K562 (cell line): ENCODE measurements at regions not wholly inside any gene's neighbourhood (a gene's known extent, or its start where the extent isn't known, plus 50 kb on each side); places are given as distances from the start of the nearest gene placed in this dataset.

Source experiments
- ATAC-seq: fragments of 200-7000 bp; cut with Tn5 transposase; 3 replicates; pipeline ENCODE4 v1.9.1; 2020; ENCODE audit warnings: moderate library complexity
- BruUV-seq: library from RNA; stranded (reverse); fragments of 400-500 nt; replicated peaks from 2 replicates; lab custom pipeline; 2021; lab: Mats Ljungman, UMichigan
- CTCF ChIA-PET: fragments of 300-600 bp; formaldehyde crosslinking; extraction: SDS; loops from one replicate; lab custom pipeline; 2021; ENCODE audit warnings: low intra/inter-chr PET ratio; lab: Yijun Ruan, JAX
- POLR2A ChIA-PET: fragments of 300-600, 350-650 bp; sonication (Branson Sonifier 250); formaldehyde crosslinking; extraction: SDS; loops from one replicate; lab custom pipeline; 2021; ENCODE audit warnings: antibody characterized with exemption, inconsistent platforms; lab: Yijun Ruan, JAX
- DNase-seq, 4 experiments: peaks; one replicate each; pipeline versions ENCODE4 v3.0.0 to v3.0.0-alpha.2; 2011 to 2018; ENCODE audit warnings: low spot score in 3 of 4, mixed read lengths in 3 of 4; ENCODE audit errors: extremely low read depth in 1 of 4
- FAIRE-seq: peaks from 2 replicates; lab custom pipeline; 2011; peaks lifted over from hg19 to GRCh38; lab: Jason Lieb, UNC
- H2AFZ ChIP-seq: 2 replicates; pipeline ENCODE4 v1.6.0; 2011; ENCODE audit warnings: low read depth, low read length, control low read depth, inconsistent platforms
- H3K27ac ChIP-seq: fragments of 200-600 bp; 3 replicates; pipeline ENCODE4 v1.8.0; 2011; ENCODE audit warnings: low read depth, mild to moderate bottlenecking, control low read depth, inconsistent platforms, low read length, moderate library complexity, mixed read lengths; ENCODE audit errors: extremely low read depth
- H3K27me3 ChIP-seq, 2 experiments: fragments of 300-600 bp in 1 of 2; 2 replicates in 1 of 2; 3 replicates in 1 of 2; pipeline versions ENCODE4 v1.6.0 to v1.8.0; 2011; ENCODE audit warnings: inconsistent platforms in 2 of 2, low read length in 2 of 2, mild to moderate bottlenecking in 1 of 2, mixed read lengths in 1 of 2, moderate library complexity in 1 of 2; ENCODE audit not compliant: control insufficient read depth in 2 of 2, insufficient read depth in 2 of 2
- H3K36me3 ChIP-seq: fragments of 300-600 bp; 3 replicates; pipeline ENCODE4 v1.8.0; 2011; ENCODE audit warnings: mild to moderate bottlenecking, low read length, inconsistent platforms; ENCODE audit not compliant: control insufficient read depth, insufficient read depth
- H3K4me1 ChIP-seq, 2 experiments: fragments of 200-600 bp in 1 of 2; replicated peaks in 1 of 2; 2 replicates in 1 of 2; 3 replicates in 1 of 2; pipeline versions ENCODE4 v1.5.1 to v1.8.0; 2011; ENCODE audit warnings: inconsistent platforms in 2 of 2, low read length in 2 of 2, mild to moderate bottlenecking in 1 of 2, mixed read lengths in 1 of 2, moderate library complexity in 1 of 2; ENCODE audit not compliant: control insufficient read depth in 2 of 2, insufficient read depth in 2 of 2
- H3K4me2 ChIP-seq: 2 replicates; pipeline ENCODE4 v1.6.1; 2011; ENCODE audit warnings: low read length, control low read depth, inconsistent platforms, mixed read lengths; ENCODE audit not compliant: insufficient read depth
- H3K4me3 ChIP-seq: fragments of 200-600 bp; sonication (generic), shearing (Covaris generic); 2 replicates; pipeline ENCODE4 v1.5.1; 2016; ENCODE audit warnings: control low read depth, inconsistent platforms
- H3K79me2 ChIP-seq: fragments of 200-600 bp; 3 replicates; pipeline ENCODE4 v1.8.0; 2011; ENCODE audit warnings: low read length, inconsistent platforms; ENCODE audit not compliant: control insufficient read depth, insufficient read depth
- H3K9ac ChIP-seq, 2 experiments: 2 replicates each; pipeline versions ENCODE4 v1.6.0 to v1.6.1; 2011; ENCODE audit warnings: low read depth in 2 of 2, low read length in 2 of 2, control low read depth in 1 of 2, inconsistent platforms in 1 of 2, mild to moderate bottlenecking in 1 of 2, mixed read lengths in 1 of 2; ENCODE audit not compliant: insufficient read depth in 1 of 2
- H3K9me1 ChIP-seq: one replicate; pipeline ENCODE4 v1.6.0; 2011; ENCODE audit warnings: inconsistent platforms, mild to moderate bottlenecking, low read length, moderate library complexity; ENCODE audit not compliant: control insufficient read depth, insufficient read depth
- H3K9me3 ChIP-seq: replicated peaks from 2 replicates; pipeline ENCODE4 v1.5.1; 2011; ENCODE audit warnings: low read depth, low read length, inconsistent platforms; ENCODE audit not compliant: control insufficient read depth, insufficient read depth
- H4K20me1 ChIP-seq: replicated peaks from 2 replicates; pipeline ENCODE4 v1.6.1; 2011; ENCODE audit warnings: low read length, inconsistent platforms, mixed read lengths; ENCODE audit not compliant: control insufficient read depth, insufficient read depth
- DNMT1 ChIP-seq: fragments of 450-650 bp; IDR thresholded peaks from 2 replicates; pipeline ENCODE4 v1.6.1; 2016; ENCODE audit warnings: antibody characterized with exemption, mild to moderate bottlenecking
- ELF4 ChIP-seq: fragments of 450-650 bp; formaldehyde crosslinking; IDR thresholded peaks from 2 replicates; pipeline ENCODE4 v1.4.0; 2022; ENCODE audit warnings: missing genetic modification characterization
- GTF2F1 ChIP-seq: IDR thresholded peaks from 2 replicates; pipeline ENCODE4 v1.6.1; 2011; ENCODE audit warnings: low read depth, low read length, improper control_type of control experiment
- ZNF175 ChIP-seq: fragments of 200-800 bp; sonication (Bioruptor generic); IDR thresholded peaks from 2 replicates; pipeline ENCODE4 v1.6.1; 2016; ENCODE audit warnings: low read depth, mild to moderate bottlenecking, missing genetic modification characterization, missing compliant biosample characterization
- ZNF3 ChIP-seq: fragments of 250-450 bp; sonication (Bioruptor Pico); IDR thresholded peaks from 2 replicates; pipeline ENCODE4 v1.5.0; 2021; ENCODE audit warnings: mild to moderate bottlenecking, moderate library complexity
- ZZZ3 ChIP-seq: fragments of 450-650 bp; IDR thresholded peaks from 2 replicates; pipeline ENCODE4 v1.6.1; 2016; ENCODE audit warnings: antibody characterized with exemption, mild to moderate bottlenecking, moderate library complexity
- WGBS: fragments of 100-300 bp; shearing (Covaris generic); methylation state at CpG from one replicate; pipeline ENCODE4 v1.1.6; 2016; ENCODE audit warnings: low coverage, mixed read lengths; ENCODE audit not compliant: insufficient coverage; ENCODE audit errors: missing lambda C conversion rate; 5-methylcytosine and 5-hydroxymethylcytosine counted together
- in situ Hi-C: fragments of 300-500 bp; cut with MboI; formaldehyde crosslinking; loops from 4 replicates; pipeline ENCODE4 v1.15.0; 2018; ENCODE audit warnings: inconsistent platforms, mixed read lengths
- intact Hi-C: fragments of 100-400 bp; cut with micrococcal nuclease; formaldehyde crosslinking; loops from 2 replicates; pipeline ENCODE4 v1.14.2; 2022
- TF ChIP-seq, protein P1 (sequence below), 2 experiments: fragments of 450-650 bp; IDR thresholded peaks; 2 replicates each; pipeline ENCODE4 v1.6.1; 2016; ENCODE audit warnings: mild to moderate bottlenecking in 2 of 2, borderline replicate concordance in 1 of 2, low read depth in 1 of 2, moderate library complexity in 1 of 2

DNA sequence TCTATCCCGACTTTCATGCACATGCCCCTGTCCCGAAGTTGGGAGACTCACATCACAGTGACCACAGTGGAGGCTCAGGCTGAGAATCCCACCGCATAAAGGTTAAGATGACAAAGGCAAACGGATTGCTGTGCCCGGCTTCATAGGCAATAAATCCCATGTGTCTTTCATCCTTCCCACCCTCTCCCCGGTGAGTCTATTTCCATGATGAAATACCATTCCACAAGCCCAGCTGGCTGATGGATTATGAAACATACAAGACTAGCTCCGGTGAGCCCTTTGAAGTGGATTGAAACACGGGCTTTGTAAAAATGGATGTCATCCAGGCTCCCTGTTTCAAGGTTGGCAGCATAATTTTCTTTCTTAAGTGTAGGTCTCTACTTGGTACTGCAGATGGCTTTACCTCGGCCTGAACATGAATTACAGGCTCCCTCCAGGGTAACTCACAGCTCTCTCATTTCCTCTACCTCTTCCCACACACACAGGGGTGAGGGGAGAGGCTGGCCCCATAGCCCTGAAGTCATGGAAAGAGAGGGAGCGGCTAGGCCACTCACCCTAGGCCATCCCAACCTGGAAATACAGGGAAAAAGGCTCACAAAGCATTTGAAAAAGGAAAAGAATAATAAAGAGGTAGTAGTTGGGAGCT is 92.0 kb upstream of the CALN1 start (continued):
- TF ChIP-seq ZNF3 (no peak), ZNF175 (CRISPR knock-in tag) (no peak), GTF2F1 (no peak)

DNA sequence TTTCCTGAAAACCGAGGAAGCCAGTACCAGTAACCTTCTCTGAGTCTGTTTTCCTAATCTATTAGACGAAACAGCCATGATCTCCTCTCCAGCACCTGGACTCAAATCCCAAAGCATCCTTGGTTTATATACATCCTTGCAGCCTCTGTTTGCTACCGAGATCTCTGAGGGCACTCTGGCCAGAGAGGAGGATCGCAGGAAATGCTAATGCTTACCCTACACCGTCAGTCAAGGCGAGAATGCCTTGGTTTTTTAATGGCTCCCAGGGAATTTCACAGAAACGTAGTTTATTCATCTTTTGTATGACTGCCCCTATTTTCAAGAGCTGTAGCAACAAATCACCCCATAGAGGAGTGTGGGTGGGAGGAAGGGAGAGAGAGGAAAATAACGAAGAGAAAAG is 91.5 kb upstream of the CALN1 start:
- H3K9me3 ChIP-seq: no peaks in the 10 kb centered on the region
- no peaks in the 10 kb centered on the region for H3K36me3 ChIP-seq
- no peaks in the 10 kb centered on the region for H3K79me2 ChIP-seq
- H4K20me1 ChIP-seq: no peaks in the 10 kb centered on the region
- H3K9ac ChIP-seq: no peak overlapping the region
- H3K9me1 ChIP-seq: no peaks in the 10 kb centered on the region
- ATAC-seq: no peak
- no peak overlapping the region for H3K4me2 ChIP-seq
- POLR2A ChIA-PET: interaction anchor here (0.6 to 0.7 kb wide), 2 partner anchors 14 to 166 kb away, joined by 3 read pairs; no protein-coding TSS in a partner anchor
- TF ChIP-seq DNMT1 (no peak), ZZZ3 (no peak), ELF4 (CRISPR knock-in tag) (no peak)
- TF ChIP-seq, protein P1, sequence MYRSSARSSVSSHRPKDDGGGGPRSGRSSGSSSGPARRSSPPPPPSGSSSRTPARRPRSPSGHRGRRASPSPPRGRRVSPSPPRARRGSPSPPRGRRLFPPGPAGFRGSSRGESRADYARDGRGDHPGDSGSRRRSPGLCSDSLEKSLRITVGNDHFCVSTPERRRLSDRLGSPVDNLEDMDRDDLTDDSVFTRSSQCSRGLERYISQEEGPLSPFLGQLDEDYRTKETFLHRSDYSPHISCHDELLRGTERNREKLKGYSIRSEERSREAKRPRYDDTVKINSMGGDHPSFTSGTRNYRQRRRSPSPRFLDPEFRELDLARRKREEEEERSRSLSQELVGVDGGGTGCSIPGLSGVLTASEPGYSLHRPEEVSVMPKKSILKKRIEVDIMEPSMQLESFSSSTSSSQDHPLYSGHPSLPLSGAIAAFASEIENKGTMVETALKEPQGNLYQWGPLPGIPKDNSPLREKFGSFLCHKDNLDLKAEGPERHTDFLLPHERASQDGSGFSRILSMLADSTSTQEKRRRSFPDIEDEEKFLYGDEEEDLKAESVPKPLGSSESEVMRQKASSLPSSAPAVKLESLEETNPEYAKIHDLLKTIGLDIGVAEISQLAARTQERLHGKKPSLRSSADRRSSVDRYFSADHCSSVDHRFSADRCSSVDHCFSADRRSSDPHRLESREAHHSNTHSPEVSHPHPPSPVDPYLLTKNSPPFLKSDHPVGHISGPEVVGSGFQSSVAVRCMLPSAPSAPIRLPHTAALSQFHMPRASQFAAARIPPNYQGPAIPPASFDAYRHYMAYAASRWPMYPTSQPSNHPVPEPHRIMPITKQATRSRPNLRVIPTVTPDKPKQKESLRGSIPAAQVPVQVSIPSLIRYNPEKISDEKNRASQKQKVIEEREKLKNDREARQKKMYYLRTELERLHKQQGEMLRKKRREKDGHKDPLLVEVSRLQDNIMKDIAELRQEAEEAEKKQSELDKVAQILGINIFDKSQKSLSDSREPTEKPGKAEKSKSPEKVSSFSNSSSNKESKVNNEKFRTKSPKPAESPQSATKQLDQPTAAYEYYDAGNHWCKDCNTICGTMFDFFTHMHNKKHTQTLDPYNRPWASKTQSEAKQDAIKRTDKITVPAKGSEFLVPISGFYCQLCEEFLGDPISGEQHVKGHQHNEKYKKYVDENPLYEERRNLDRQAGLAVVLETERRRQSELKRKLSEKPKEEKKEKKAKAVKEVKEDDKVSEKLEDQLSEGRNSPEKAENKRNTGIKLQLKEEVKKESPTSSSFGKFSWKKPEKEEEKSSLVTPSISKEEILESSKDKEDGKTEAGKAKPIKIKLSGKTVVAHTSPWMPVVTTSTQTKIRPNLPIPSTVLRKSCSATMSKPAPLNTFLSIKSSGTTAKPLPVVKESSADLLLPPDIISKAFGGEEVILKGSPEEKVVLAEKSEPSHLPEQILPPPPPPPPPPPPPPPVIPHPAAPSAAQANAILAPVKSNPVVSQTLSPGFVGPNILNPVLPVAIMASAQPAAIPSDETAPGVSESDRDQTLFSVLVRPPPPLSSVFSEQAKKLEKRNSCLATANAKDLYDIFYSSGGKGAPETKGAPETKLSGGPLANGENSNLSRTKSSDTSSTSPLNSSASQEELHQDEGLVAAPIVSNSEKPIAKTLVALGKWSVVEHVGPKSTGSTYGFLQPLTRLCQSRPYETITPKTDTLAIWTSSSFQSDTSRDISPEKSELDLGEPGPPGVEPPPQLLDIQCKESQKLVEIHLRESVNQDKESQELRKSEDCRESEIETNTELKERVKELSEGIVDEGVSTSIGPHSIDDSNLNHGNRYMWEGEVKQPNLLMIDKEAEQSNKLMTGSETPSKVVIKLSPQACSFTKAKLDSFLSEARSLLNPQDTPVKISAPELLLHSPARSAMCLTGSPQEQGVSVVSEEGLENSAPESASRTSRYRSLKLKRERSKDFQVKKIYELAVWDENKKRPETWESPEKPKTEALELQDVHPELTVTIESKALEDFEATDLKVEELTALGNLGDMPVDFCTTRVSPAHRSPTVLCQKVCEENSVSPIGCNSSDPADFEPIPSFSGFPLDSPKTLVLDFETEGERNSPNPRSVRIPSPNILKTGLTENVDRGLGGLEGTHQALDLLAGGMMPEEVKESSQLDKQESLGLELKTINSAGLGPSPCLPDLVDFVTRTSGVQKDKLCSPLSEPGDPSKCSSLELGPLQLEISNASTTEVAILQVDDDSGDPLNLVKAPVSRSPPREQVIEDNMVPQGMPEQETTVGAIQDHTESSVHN (IDR thresholded peaks at IDR 0.05; ENCODE audit: borderline replicate concordance in 1 of 2, low read depth in 1 of 2): no peak
- in situ Hi-C loops: no loop called here
- BruUV-seq: no TSS peak
- no peak overlapping the region for H3K27ac ChIP-seq
- no peak overlapping the region for H2AFZ ChIP-seq
- intact Hi-C loops: no loop called here
- H3K4me3 ChIP-seq: no peak overlapping the region
- H3K27me3 ChIP-seq: peaks cover 22 to 26% of the 10 kb centered on the region in 2 experiments
- CTCF ChIA-PET: no interaction called here
- no peak for FAIRE-seq
- no peak for DNase-seq
- no peaks in the 10 kb centered on the region for H3K4me1 ChIP-seq
- WGBS: 2% methylated on average over 8 of the region's 8 CpGs
